Activated T-cell treated with anti-CD3 and anti-CD28 coated beads, Interleukin-2, amount 50 U/mL, for 48 hours (primary cell): ENCODE measurements at regions not wholly inside any gene's neighbourhood (a gene's known extent, or its start where the extent isn't known, plus 50 kb on each side); places are given as distances from the start of the nearest gene placed in this dataset.

Experiments used
- DNase-seq, 2 experiments: peaks; one replicate each; pipeline ENCODE4 v3.0.0-alpha.2; 2020

- no peak for DNase-seq
Observed at GRCh38 chr2:19776941-19777514, 124.8 kb downstream of the TTC32 start.

DNA sequence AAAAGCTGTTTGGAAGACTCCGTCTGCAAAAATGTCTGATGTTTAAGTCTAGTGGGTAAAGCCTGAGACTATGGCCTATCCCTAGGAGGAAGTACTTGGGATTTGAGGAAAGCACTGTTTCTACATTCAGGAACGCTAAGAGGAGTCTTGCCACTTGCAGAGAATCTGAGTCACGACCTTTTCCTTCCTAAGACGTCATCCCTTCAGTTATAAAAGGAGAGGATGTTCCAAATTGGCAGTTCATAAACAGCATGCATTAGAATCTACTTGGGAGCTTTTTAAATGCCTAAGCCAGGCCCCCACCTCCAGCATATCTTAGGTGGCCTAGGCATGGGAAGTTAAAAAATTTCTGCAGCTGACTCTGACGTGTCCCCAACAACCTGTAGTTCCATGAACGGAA lies 125.9 kb downstream of the TTC32 start:
- no peak for DNase-seq

DNA sequence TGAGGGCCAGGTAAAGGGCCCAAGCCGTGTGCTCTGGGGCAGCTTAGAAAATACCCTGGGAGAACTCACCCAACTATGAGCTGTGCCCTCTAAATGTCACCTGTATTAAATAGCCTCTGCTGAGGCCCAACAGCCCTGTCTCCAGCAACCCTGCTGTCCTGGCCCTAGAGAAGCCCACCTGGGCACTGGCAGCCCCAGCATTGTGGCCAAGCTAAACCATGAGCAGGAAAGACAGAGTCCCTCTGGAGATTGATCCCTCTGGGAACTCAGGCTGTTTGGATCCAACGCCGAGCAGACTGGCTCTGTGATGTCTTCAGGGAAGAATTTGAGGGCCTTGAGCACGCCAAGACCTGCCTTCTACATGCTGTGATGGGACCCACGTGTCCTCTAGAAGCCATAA lies 126.5 kb downstream of the TTC32 start:
- DNase-seq = no peak

DNA sequence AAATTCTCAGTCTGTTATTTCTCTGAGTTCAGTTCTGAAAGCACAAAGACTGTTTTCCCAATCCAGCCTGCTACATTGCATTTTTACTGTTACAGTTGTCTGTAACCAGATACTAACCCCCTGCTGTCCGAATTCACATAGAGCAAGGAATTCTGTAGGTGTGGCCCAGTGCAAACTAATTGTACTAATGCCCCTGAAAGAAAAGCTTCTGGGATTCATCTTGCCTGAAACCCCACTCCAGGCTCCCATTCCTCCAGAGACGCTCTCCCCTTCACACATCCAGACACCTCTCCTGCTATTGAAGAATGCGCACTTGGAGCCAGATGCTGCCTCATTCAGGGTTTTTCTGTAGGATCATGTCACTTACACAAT lies 127.0 kb downstream of the TTC32 start:
- no peak for DNase-seq

- no peak for DNase-seq
Observed at GRCh38 chr2:19772981-19773380, 128.8 kb downstream of the TTC32 start.

- DNase-seq = no peak
Observed at GRCh38 chr2:19769513-19769912, 132.3 kb downstream of the TTC32 start.

GRCh38 chr2:19767899-19768298 lies 133.9 kb downstream of the TTC32 start:
- DNase-seq = no peak

- no peak for DNase-seq
Observed at GRCh38 chr2:19764998-19765397, 136.8 kb downstream of the TTC32 start.

GRCh38 chr2:19763731-19764130 lies 138.1 kb downstream of the TTC32 start:
- DNase-seq = no peak

GRCh38 chr2:19762959-19763605 lies 138.7 kb downstream of the TTC32 start:
- DNase-seq = no peak

DNA sequence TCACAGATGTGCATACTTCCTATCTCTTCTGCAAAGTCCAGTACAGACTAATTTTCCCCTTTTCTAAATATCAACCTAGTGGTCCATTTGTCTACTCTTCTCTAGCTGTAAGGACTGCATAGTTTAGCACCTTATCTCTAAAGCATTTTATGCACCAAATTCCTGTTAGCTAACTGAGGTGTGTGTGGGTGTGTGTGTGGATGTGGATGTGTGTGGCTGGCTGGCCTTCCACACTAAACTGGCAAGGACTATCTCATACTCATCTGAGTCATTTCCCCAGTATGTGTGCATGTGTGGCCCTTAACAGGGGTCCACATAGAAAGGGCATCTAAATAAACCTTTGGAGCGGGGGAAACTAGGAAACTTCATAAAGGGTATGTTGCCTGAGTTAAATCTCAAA lies 139.6 kb downstream of the TTC32 start:
- no peak for DNase-seq

DNA sequence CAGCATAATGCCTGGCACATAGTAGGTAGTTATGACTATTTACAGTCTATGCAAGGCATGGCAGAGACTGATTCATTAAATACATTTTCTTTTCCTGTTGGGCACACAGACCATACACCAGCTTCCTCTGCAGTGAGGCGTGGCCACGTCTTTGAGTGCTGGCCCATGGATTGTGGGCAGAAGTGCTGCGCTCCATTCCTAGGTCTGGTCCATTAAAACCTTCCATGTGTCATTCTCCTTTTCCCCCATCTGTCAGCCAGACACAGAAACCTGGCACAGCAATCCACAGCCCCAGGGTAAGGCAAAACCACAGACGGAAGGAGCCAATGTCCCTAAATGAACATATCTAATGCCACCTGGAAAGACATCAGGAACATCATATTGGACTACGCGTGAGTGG lies 141.9 kb downstream of the TTC32 start:
- DNase-seq = no peak

- DNase-seq = no peak
Observed at GRCh38 chr2:19758658-19759057, 143.1 kb downstream of the TTC32 start.

- DNase-seq = no peak
Observed at GRCh38 chr2:19757586-19757985, 144.2 kb downstream of the TTC32 start.

- no peak for DNase-seq
Observed at GRCh38 chr2:19754907-19755306, 146.9 kb downstream of the TTC32 start.

GRCh38 chr2:19753818-19754217 lies 148.0 kb downstream of the TTC32 start:
- DNase-seq = no peak

DNA sequence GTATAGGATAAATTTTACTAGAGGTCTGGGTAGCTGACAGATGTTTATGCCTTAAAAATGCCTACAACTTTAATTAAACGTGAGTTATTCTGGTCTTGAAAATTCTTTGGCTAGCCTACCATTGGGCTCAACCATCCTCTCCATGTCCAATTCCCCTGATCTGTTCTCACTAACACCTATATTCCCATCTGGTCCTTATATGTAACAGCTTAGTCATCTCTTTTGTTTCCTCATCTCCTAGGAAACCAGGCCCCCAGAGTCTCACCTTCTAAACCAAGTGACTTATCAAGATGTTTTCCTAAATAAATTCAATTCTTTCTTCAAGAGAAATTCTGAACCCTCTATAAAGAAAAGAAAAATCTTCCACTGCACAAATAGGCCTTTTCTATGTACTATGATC lies 148.5 kb downstream of the TTC32 start:
- DNase-seq = no peak

GRCh38 chr2:19752500-19752899 lies 149.3 kb downstream of the TTC32 start:
- DNase-seq = no peak

- DNase-seq = no peak
Observed at GRCh38 chr2:19751631-19752030, 150.2 kb downstream of the TTC32 start.

DNA sequence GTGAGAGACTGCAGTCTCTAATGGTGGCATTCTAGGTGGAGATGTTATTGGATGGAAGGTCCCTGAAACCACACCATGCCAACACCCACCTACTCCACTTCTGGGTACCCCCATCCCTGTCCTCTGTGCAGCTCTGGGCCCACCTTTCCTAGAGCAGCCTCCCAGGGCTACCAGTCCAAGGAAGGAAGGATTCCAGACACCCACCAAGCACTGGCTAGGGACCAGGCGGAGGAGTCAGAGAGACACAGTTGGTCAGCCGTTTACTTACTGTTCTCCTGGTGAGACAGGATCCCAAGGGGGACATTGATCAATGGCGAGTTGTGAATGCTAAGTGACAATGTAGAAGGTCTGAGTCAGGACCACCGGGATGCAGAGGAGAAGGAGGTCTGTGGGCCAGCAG lies 151.6 kb downstream of the TTC32 start:
- no peak for DNase-seq

DNA sequence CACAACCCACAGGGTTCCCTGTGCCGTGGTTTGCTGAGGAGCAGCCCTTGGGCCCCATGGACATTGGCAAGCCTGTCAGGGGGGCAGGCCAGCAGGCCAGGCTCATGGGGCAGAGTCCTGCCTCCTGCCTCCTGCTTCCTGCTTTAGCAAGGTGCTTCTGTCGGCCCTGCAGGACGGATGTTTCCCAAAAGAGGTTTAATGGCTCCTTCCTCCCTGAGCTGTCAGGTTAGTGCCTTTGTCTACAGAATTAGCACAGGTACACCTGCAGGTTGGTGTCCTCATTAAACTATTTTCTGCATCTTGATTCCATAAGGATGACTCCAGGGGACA lies 152.3 kb downstream of the TTC32 start:
- DNase-seq = no peak

DNA sequence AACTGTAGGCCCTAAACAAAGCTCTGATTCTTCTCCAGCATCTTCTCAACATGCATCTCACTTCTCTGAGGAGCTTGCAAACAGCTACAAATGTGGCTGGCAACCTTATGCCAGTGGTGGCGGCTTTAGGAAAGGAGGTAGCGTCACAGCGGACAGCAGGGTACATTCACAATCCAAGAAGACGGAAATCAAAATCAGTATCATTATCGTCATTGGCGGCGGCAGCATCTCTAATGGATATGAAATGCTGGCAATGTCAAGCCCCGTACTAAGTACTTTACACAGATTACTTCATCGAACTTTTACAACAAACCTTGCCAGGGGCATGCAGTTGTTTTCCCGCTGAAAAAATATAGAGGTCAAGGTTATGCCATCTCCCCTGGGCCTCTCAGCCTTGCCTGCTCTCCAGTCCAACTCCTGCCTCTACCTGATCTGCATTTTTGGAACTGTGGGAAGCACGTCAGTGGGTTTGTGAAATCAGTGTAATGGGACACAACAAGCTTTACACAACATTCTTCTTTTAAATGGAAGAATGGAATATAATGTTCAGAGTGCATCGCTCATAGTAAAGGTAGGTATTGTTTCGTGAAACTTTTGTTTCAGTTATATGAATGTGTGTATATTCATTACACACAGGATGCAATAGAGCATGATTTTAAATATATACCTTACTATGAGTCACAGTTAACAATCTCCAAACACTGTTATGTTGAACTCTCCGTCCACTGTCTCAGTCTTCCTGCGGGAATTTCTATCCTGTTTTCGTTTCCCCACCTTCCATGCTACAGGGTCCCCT lies 152.9 kb downstream of the TTC32 start:
- no peak for DNase-seq

DNA sequence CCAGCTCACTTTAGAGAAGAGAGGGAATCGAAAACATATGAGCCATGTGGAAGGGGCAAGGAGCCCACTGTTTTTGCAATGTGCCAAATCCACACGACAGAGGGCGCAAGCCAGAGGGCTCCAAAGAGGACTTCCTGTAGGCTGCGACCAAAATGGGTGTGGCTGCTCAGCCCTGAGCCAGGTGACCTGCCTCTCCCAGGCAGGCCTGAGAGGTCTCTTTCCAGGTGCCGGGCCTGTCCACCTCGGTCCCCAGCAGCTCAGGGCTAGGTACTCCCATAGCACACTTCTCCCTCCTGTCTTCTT lies 153.8 kb downstream of the TTC32 start:
- no peak for DNase-seq

DNA sequence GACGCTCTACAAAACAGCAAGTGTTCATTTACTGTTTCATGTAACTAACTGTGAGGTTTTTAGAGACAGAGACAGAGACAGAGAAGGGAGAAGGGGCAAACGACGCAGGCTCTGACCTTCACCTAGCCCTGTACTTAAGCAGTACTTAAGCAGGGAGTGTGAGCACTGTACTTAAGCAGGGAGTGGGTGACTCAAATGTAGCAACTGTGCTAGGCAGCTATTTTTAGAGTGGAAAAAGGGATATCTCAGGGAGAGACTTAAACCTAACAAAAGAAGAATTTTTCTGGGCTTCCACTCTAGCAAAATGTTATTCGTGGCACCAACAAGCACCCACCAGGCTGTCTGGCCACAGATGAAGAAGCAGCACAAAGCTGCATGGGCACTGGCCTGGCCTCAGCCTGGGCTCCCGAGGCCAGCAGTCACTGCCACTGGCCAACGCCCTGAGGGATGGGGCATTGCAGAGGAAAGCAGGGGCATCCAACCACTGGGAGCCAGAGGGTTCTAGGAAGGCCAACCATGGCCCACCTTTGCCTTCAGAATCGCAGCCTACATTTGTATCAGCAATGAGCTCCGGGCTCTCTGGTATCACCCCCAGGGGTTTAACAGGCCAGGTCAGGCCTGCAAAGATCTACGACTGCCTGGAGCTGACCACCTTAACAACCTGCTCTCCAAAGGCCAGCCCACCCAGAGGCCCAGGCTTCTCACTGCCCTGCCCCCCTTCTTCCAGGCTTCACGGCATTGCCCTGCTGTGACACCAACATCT lies 154.3 kb downstream of the TTC32 start:
- no peak for DNase-seq
